ENCODE measurements at regions not wholly inside any gene's neighbourhood (a gene's known extent, or its start where the extent isn't known, plus 50 kb on each side); places are given as distances from the start of the nearest gene placed in this dataset.

DNA sequence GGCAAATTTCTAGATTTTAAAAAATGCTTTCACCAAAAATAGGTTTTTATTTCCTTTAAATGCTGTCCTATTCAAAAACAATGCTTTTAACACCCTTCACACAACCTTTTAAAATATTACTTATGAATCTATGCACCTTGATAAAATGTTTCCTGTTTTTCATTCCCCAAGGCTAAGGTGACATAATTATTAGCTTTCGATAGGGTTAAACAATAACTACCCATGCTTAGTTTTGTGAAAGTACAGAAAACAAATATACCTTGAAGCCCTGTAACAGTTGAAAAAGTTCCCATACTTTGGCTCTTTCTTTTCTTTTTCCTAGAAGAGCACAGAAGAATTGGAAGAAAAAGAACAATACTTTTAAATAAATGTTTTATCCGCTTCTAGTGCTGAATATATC, 54.9 kb upstream of the ITPRID2 start:
- DNase-seq (ENCODE audit: low spot score) = no peak

DNA sequence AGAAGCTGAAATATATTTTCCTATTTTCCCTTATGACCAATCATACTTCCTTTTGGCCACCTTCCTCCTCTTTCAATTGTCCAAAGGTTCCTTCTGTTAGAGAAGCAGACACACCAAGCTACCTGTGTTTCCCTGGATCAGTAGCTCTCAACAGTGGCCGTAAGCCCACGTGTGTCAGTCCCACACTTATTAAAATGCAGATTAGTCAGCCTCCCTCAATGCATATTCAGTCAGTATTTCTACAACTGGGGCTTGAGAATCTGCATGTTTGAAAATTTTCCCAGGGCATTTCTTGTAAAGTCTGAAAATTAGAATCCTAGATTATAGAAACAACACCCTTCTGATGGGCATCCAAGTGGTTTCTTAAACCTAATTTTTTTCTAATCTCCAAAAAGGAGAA, 54.0 kb upstream of the ITPRID2 start:
- DNase-seq (ENCODE audit: low spot score) = no peak

DNA sequence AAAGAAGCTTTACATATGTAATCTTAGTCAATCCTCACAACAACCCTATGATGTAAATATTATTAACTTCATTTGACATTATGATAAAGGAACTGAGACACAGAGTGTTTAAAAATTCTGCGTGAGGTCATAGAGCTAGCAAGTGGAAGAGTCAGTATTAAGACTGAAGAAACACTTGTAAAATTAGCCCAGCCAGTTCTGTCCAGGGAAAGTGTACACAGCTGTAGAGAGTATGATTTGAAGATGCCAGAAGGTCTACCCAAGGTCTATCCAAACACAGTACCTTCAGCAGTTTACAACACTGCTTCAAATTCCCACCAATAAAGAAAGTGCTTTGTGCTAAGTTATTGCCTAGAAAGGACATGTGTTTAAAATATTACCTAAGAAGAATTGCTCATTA, 51.7 kb upstream of the ITPRID2 start:
- DNase-seq (ENCODE audit: low spot score) = no peak

DNA sequence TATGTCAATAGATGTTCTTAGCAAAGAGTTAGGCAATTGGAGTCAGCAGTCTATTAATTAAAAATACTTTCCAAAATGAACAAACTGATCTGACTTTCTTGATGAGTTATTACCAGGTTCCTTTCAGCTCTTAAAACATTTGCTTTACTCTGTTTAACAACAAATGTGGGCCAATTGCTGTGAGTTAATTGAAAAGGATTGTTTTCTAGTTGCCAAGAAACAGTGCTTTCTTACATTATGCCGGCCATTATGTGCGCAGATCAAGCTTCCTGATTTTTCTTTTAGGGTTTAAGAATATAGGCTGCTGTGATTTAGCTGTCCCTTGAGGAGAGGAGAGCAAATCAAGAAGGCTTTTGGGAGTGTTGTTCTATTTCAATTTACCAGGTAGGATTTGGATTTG, 50.5 kb upstream of the ITPRID2 start:
- DNase-seq (ENCODE audit: low spot score) = no peak

Measured in kidney capillary endothelial cell (primary cell).